NOMO-1 (cell line): ENCODE measurements at regions not wholly inside any gene's neighbourhood (a gene's known extent, or its start where the extent isn't known, plus 50 kb on each side); places are given as distances from the start of the nearest gene placed in this dataset.
"Not testable (repeated sequence)": the region's sequence is repeated elsewhere in the genome, so short reads cannot be mapped to it uniquely, and the experiment has no call there.

Source experiments
- DNase-seq, 2 experiments: peaks; one replicate each; lab custom pipeline; 2025; ENCODE audit not compliant: unreplicated experiment in 2 of 2; lab: John Stamatoyannopoulos, UW

GRCh38 chr19:28701491-28701890, 511.5 kb downstream of the UQCRFS1 start:
- DNase-seq = no peak

GRCh38 chr19:28700176-28700575, 512.8 kb downstream of the UQCRFS1 start:
- DNase-seq = no peak

- no peak for DNase-seq
Observed at GRCh38 chr19:28697308-28697707, 515.6 kb downstream of the UQCRFS1 start.

- no peak for DNase-seq
Observed at GRCh38 chr19:28694812-28695211, 518.1 kb downstream of the UQCRFS1 start.

- DNase-seq = no peak
Observed at GRCh38 chr19:28691683-28692082, 521.3 kb downstream of the UQCRFS1 start.

- DNase-seq = not testable (repeated sequence)
Observed at GRCh38 chr19:28689464-28689863, 523.5 kb downstream of the UQCRFS1 start.

GRCh38 chr19:28687296-28687695, 525.7 kb downstream of the UQCRFS1 start:
- DNase-seq = no peak

- no peak for DNase-seq
Observed at GRCh38 chr19:28686756-28687155, 526.2 kb downstream of the UQCRFS1 start.

GRCh38 chr19:28685802-28686201, 527.1 kb downstream of the UQCRFS1 start:
- DNase-seq = no peak

GRCh38 chr19:28685077-28685476, 527.9 kb downstream of the UQCRFS1 start:
- DNase-seq = not testable (repeated sequence)

- no peak for DNase-seq
Observed at GRCh38 chr19:28680111-28680510, 532.8 kb downstream of the UQCRFS1 start.

- DNase-seq = no peak
Observed at GRCh38 chr19:28670836-28671235, 542.1 kb downstream of the UQCRFS1 start.

- DNase-seq = no peak
Observed at GRCh38 chr19:28669804-28670203, 543.1 kb downstream of the UQCRFS1 start.

GRCh38 chr19:28667348-28667977, 545.5 kb downstream of the UQCRFS1 start:
- DNase-seq = no peak

- DNase-seq = no peak
Observed at GRCh38 chr19:28665748-28666147, 547.2 kb downstream of the UQCRFS1 start.

GRCh38 chr19:28656644-28657043, 556.3 kb downstream of the UQCRFS1 start:
- DNase-seq = no peak

- DNase-seq = no peak
Observed at GRCh38 chr19:28655054-28655453, 557.9 kb downstream of the UQCRFS1 start.

- DNase-seq = no peak
Observed at GRCh38 chr19:28652765-28653164, 560.2 kb downstream of the UQCRFS1 start.

GRCh38 chr19:28646629-28647028, 566.3 kb downstream of the UQCRFS1 start:
- no peak for DNase-seq

- no peak for DNase-seq
Observed at GRCh38 chr19:28644169-28644775, 568.7 kb downstream of the UQCRFS1 start.

GRCh38 chr19:28642787-28643683, 569.9 kb downstream of the UQCRFS1 start:
- no peak for DNase-seq

- DNase-seq = no peak
Observed at GRCh38 chr19:28641395-28641794, 571.6 kb downstream of the UQCRFS1 start.
